Muscle of leg (tissue), 3 donors: ENCODE measurements at regions not wholly inside any gene's neighbourhood (a gene's known extent, or its start where the extent isn't known, plus 50 kb on each side); places are given as distances from the start of the nearest gene placed in this dataset.

Experiments
- DNase-seq: peaks from one replicate; pipeline ENCODE4 v3.0.0; 2013
- H3K27ac ChIP-seq: one replicate; pipeline ENCODE4 v1.5.1; 2013; ENCODE audit warnings: mild to moderate bottlenecking, low read length, control low read depth
- H3K27me3 ChIP-seq: one replicate; pipeline ENCODE4 v1.6.1; 2013; ENCODE audit warnings: low read length; ENCODE audit not compliant: control insufficient read depth, insufficient read depth
- H3K36me3 ChIP-seq: one replicate; pipeline ENCODE4 v1.6.1; 2013; ENCODE audit warnings: low read length; ENCODE audit not compliant: control insufficient read depth, insufficient read depth
- H3K4me1 ChIP-seq: one replicate; pipeline ENCODE4 v1.6.1; 2013; ENCODE audit warnings: low read length; ENCODE audit not compliant: control insufficient read depth, insufficient read depth
- H3K4me3 ChIP-seq: one replicate; pipeline ENCODE4 v1.5.1; 2013; ENCODE audit warnings: low read length, control low read depth
- H3K9me3 ChIP-seq: replicated peaks from 2 replicates; pipeline ENCODE4 v1.6.1; 2013; ENCODE audit warnings: low read depth, low read length; ENCODE audit not compliant: control insufficient read depth
- WGBS: methylation state at CpG from one replicate; pipeline ENCODE4 v1.1.5; 2013; ENCODE audit warnings: missing lambda C conversion rate; ENCODE audit not compliant: insufficient coverage; 5-methylcytosine and 5-hydroxymethylcytosine counted together

- Histone ChIP-seq H3K27ac (no peak overlapping the region), H3K4me1 (no peaks in the 10 kb centered on the region), H3K9me3 (no peaks in the 10 kb centered on the region), H3K36me3 (no peaks in the 10 kb centered on the region), H3K27me3 (no peaks in the 10 kb centered on the region), H3K4me3 (no peak overlapping the region)
- DNase-seq = no peak
- 57% methylated on average over 12 of the region's 13 CpGs for WGBS
These were observed 81.2 kb downstream of the TMEM18 start for GRCh38 chr2:595831-596592.

DNA sequence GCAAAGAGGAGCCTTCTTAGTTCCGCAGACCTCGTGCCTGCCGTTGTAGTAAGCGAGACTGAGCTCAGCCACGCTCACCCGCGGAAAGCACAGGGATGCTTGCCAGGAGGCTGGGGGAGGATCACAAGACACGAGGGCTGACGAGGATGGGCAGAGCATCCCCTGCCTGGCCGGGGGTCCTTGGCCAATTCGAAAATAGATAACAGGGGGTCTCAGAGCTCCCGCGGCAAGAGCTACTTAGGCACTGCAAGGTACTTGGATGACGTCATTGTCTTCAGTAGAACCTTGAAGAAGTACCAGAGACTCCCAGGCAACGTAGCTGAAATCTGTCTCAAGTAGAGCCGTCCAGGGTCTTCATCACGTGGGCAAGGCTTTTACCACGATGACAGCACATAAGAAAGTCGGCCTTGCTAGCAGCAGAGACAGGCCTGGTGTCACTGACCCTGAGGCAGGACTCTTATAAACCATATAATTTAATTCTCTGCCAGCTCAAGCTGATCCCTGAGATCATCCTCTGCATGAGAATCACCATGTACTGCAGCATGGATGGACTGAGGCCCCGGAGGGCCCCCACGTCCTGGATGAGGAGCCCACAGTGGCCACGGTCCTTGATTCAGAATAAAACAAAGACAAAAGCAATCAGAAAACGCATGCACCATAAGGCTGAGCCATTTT, 81.9 kb downstream of the TMEM18 start:
- no peaks in the 10 kb centered on the region for H3K36me3 ChIP-seq
- peaks cover 3% of the 10 kb centered on the region for H3K27me3 ChIP-seq
- no peak overlapping the region for H3K27ac ChIP-seq
- H3K4me1 ChIP-seq = no peaks in the 10 kb centered on the region
- 78% methylated on average over 22 of the region's 23 CpGs for WGBS
- H3K4me3 ChIP-seq = no peak overlapping the region
- H3K9me3 ChIP-seq = no peaks in the 10 kb centered on the region
- DNase-seq = no peak

DNA sequence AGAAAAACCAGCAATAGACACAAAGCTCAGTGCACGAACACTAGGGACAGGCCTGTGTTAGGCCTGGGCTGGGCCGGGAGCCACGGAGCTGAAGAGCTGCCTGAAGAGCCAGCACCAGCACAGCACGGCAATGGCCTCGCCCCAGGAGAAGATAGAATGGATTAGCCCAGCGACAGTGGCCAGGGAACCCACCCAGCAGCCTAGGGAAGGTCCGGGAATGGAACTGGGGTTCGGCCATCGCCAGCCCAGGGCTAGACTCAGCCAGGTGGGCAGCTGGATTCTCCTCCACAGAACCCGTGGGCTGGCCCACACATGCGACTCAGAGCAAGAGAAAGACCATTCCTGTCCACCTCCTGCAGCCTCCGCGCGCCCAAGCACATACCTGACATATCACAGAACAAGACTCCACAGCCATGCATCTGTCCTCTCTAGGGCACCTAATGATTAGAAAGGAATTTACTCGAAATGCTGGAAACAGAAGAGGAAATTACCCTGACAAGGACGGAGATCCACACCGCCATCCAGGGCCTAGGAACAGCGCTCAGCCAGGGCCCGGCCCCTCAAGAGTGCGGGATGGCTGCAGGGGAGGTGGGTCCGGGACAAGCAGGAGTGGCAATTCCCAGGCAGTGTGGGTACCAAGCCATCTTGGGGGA, 82.8 kb downstream of the TMEM18 start:
- Histone ChIP-seq H3K4me1 (no peaks in the 10 kb centered on the region), H3K27ac (no peak overlapping the region), H3K9me3 (no peaks in the 10 kb centered on the region), H3K27me3 (peaks cover 3% of the 10 kb centered on the region), H3K36me3 (no peaks in the 10 kb centered on the region), H3K4me3 (no peak overlapping the region)
- WGBS = 85% methylated on average over 18 of the region's 21 CpGs
- no peak for DNase-seq

DNA sequence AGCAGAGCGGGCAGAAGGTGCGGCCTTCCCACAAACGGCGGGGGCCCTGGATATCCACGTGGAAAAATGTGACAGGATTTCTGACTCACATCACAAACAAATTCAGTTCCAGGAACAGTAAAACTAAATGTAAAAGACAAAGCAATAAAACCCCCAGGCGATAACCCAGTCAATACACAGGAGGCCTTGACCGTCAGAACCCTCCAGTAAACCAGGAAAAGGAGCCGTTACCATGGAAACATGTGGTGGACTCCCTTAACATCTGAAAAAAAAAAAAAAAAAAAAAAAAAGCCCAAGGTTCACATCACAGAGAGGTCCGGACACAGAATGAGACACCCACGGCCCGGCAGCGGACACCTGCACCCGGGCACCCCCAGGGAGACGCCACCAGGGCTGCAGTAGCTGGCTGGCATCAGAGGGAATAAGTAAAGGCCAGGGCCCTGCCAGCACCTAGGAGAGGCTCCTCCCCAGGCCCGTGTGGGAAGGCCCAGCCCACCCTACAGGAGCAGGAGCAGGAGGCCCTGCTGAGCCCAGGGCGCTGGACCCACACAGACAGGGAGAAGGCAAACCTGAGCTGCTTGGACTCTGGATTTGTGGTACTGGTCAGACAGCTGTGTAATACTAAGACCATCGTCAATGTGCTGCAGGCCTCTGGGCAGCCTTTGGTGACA, 83.7 kb downstream of the TMEM18 start:
- no peaks in the 10 kb centered on the region for H3K36me3 ChIP-seq

GRCh38 chr2:592737-593136, 84.5 kb downstream of the TMEM18 start:
- no peaks in the 10 kb centered on the region for H3K36me3 ChIP-seq
- H3K9me3 ChIP-seq = no peaks in the 10 kb centered on the region
- 92% methylated on average over 5 of the region's 8 CpGs for WGBS
- no peak overlapping the region for H3K4me3 ChIP-seq
- H3K27ac ChIP-seq = no peak overlapping the region
- DNase-seq = no peak
- no peaks in the 10 kb centered on the region for H3K4me1 ChIP-seq
- H3K27me3 ChIP-seq = peaks cover 3% of the 10 kb centered on the region

More for the DNA sequence above, 83.7 kb downstream of the TMEM18 start:
- no peak overlapping the region for H3K4me3 ChIP-seq
- H3K9me3 ChIP-seq = no peaks in the 10 kb centered on the region
- H3K27me3 ChIP-seq = peaks cover 3% of the 10 kb centered on the region
- 73% methylated on average over 9 of the region's 17 CpGs for WGBS
- H3K27ac ChIP-seq = no peak overlapping the region
- H3K4me1 ChIP-seq = no peaks in the 10 kb centered on the region
- no peak for DNase-seq

- H3K4me3 ChIP-seq = no peak overlapping the region
- DNase-seq = no peak
- H3K9me3 ChIP-seq = no peaks in the 10 kb centered on the region
- no peak overlapping the region for H3K27ac ChIP-seq
- H3K27me3 ChIP-seq = peaks cover 5% of the 10 kb centered on the region
- 83% methylated on average over 8 of the region's 19 CpGs for WGBS
- H3K36me3 ChIP-seq = no peaks in the 10 kb centered on the region
- no peaks in the 10 kb centered on the region for H3K4me1 ChIP-seq
These were observed 86.7 kb downstream of the TMEM18 start for GRCh38 chr2:590214-591175.

- Histone ChIP-seq H3K4me3 (no peak overlapping the region), H3K27me3 (peaks cover 5% of the 10 kb centered on the region), H3K9me3 (no peaks in the 10 kb centered on the region), H3K36me3 (no peaks in the 10 kb centered on the region), H3K4me1 (no peaks in the 10 kb centered on the region), H3K27ac (no peak overlapping the region)
- WGBS = 60% methylated on average over 5 of the region's 10 CpGs
- peak; percentile 58 for DNase-seq
These were observed 87.7 kb downstream of the TMEM18 start for GRCh38 chr2:589281-590130.

- no peak overlapping the region for H3K27ac ChIP-seq
- H3K27me3 ChIP-seq = peaks cover 5% of the 10 kb centered on the region
- H3K4me3 ChIP-seq = no peak overlapping the region
- H3K36me3 ChIP-seq = no peaks in the 10 kb centered on the region
- H3K9me3 ChIP-seq = no peaks in the 10 kb centered on the region
- WGBS = 84% methylated on average over 14 of the region's 17 CpGs
- DNase-seq = no peak
- no peaks in the 10 kb centered on the region for H3K4me1 ChIP-seq
These were observed 89.0 kb downstream of the TMEM18 start for GRCh38 chr2:588074-588645.
